Stimulated activated CD4-positive, alpha-beta T cell treated with anti-CD3 and anti-CD28 coated beads, Interleukin-15, amount 100 ng/mL, for 48 hours (primary cell): ENCODE measurements at regions not wholly inside any gene's neighbourhood (a gene's known extent, or its start where the extent isn't known, plus 50 kb on each side); places are given as distances from the start of the nearest gene placed in this dataset.

Experiments used
- DNase-seq, 2 donors: peaks; one replicate each; pipeline ENCODE4 v3.0.0-alpha.2; 2020; ENCODE audit warnings: low read depth in 2 of 2

DNA sequence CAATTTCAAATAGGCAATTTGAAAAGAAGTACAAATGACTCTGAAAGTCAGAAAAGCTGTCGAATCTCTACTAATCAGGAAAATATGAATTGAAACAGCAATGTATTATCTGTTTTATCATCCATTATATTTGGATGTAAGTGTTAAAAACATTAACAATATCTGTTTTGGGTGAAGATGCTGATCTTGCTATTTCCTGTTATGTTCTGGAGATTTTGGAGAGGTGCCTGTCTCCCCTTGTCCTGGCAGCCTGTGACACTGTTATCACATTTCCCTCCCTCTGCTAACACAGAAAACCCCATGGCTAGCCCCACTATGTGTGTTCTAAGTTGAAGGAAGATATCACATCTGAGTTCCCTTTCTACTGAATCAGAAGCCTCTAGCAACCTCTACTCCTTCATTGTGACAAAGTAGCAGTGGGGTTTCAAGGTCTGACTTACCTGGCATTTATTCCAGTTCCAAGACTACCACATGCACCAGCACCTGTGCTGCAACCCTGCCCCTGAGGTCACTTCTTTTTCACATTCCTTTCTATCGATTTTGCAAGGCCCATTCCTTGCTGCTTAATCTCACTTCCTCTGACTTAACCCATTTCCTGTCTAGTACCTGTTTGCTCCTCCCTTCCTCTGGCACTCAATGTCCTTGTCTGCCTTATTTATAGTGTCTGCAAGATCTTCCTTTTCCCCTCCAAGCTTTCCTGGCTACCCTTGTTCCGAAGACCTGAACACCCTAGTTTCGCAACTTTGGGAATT is 95.5 kb upstream of the COL8A1 start:
- no peak for DNase-seq

DNA sequence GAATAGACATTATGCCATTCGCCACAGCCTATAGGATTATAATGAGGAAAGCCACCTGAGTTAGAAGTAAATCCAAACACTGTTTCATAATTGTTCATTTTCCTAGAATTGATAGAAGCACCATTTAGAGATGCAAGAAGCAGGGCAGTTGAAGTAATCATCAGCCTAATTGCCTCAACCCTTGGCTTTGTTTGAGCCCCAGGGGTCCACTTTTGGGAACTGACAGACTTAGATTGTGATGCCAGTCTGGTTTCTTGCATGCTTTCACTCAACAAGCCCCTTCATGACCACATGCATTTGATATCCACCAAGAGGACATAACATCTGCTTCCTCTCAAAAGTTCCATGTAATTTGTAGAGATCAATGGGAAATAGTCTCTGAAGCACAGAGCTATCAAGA is 97.2 kb upstream of the COL8A1 start:
- no peak for DNase-seq

DNA sequence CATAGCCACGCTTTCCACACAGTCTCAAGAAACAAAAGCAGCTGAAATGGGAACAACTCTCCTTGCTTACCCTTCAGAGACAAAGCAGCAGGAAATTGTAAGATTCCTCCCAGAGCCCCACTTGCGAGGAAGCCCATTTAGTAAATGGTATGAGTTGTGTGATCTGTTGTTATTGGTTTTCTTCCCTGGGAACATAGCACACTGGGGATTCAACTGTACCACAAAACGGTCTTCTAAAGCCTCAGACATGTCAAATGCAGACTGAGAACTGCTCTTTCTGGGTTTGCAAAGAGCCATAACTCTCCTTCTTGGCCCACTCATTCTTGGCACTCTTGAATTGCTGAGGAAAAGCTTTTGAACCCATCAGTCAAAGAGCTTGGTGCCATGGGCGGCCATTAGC is 101.0 kb upstream of the COL8A1 start:
- no peak for DNase-seq

DNA sequence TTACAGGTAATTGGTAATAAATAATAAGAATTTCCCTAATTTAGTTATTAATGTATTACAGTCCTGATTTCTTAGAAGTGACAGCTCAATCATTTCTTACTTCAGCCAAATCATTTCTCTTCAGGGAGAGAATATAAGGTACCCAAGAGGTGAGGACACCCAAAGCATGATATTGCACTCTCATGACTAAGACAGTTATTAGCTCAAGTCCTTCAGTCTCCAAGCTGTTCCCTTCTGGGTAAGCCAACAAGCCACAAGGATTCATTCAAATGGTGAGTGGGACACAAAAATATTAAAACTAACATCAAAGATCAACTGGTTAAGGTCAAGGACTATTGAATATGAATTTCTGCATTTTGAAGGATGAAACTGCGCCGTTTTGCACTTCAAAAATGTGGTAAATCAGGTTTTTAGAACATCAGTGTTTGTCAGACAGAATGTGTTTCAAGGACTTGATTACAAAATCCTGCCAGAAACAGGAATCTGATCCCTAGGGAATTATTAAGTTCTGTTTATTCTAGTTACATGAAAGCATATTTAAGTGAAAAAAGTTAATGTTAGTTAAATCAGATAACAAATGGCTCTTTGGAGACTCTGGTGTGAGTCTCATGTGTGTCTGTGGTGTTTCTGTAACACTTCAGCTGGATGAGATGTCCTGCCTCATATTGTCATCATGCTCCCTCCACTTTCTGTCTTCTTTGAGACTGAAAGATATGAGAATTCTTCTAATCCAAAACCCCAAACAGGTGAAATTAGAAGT is 101.7 kb upstream of the COL8A1 start:
- DNase-seq: no peak

DNA sequence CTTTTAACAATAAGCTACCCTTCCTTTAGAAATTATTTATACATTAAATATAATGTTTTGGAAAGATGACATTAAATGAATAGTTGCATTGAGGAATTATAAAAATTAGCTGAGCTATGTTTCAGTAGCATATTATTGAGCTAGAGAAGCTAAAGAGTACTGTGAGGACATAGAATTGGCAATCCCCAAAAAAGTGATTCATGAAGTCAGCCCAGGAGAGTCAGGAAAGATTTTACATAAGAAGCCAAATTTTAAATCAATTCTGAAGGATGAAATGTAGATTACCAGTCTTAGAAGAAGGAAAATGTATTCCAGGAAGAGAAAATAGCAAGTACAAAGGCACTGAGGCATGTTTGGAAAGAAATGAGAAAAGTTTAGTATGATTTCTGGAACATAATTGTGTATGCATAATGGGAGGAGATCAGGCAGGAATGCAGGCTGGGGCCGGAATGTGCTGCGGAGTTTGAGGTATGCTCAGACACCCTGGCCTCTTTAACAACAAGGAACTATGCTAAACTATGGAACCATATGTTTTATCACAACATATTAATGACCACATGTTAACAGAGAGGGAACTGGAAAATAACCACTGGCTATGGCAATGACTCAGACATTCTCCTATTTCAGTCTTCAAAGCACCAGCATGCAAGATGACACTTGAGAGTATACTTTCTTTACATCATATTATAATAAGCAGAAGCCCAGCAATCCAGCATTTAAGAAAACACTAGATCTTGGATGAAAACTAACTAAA is 103.3 kb upstream of the COL8A1 start:
- no peak for DNase-seq

DNA sequence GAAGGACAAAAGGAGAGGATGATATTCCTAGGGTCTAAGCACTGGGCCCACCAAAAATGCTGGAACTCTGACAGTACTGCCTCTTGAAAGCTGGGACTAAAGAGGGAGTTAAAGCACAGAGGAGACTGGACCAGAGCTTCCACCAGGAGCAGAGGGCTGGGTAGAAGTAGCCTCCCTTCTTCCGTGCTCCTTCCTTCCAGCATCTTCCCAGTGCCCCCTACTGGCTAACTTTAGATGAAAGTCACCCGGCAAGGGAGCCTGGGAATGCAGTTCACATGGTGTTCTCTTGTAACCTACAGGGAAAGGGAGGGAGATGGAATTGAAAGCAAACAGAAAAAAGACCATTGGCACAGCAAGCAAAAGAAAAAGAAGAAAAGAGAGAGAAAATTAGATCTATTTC is 106.1 kb upstream of the COL8A1 start:
- DNase-seq: peak in 1 of 2 donors; percentile 1

DNA sequence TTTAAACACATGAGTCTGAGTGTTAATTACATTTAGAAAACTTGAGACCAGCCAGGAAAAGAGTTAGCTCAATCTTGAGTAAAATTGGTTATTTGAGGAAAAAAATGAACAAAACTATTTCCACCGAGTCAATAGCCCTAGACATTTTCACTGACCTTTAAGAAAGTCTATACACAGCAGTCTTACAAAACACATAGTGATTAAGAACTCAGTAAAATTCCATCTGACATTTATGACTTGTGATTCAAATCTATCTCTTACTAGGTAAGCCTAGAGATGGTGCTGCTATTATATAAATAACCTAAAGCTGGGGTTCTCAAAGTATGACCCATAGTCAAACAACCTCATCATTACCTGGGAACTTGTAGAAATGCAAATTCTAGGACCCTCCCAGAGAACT is 109.1 kb upstream of the COL8A1 start:
- DNase-seq: no peak

DNA sequence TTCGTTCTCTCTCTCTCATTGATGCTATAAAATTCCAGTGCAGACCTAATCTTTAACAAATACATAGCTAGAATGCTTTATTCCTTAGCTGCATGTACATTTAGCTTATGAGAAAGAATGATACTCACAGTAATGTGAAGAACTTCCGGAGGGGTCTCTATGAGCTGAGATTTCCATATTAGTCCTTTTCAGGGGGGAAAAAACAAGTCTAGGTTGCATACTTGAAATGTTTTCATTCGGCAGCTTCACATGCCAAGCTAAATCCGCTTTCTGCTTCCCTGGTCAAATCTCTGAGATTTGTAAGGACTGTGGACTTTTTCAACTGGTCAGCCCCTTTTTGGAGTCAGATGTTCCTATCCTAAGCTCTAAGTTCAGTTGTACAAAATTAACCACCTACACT is 111.5 kb upstream of the COL8A1 start:
- no peak for DNase-seq

DNA sequence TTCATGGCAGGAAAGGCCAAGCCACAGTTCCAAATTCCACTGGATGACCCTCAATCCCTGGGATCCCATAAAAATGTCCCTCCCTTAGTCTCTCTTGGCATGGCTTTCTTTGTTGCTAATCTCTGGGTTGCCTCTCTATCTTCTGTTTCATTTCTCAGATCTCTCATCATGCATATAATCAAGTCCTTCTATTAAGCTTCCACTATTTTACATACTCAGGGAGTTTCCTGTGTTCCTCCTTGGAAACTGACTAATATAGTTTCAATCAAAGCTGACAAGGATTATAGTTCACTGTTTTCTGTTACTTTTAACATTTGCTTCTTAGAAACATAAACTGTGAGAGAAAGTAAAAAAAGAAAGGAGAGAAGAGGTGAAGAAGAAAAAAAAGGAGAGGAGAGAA is 113.8 kb upstream of the COL8A1 start:
- no peak for DNase-seq

DNA sequence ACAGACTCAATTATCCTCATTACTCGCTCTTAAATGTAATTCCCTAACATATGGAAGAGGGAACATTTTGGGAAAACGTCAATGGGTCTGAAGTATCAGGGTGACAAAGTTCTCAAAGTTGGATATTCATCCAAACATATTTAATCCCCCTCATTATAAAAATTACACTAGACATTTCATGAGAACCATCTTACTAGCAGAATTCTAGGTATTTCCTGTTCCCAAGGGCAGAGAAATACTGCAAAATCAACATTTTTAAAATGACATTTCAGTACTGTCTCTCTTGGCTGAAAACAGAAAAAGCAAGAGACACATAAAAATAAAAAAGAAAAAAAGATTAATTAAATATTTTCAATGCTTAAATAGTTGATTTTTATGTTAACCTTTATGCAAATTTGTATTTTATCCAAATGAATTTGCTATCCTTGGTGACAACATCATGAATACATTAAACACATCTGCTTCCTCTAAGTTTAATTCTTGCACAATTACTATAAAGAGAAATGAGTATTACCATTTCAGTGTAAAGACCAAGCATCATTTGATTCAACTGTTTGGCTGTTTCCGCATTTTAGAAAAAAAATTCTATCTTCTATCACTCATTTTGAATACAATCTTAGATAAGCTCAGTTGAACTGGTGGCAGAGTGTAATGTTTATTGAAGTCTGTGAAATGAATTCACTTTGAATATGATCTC is 114.8 kb upstream of the COL8A1 start:
- no peak for DNase-seq

DNA sequence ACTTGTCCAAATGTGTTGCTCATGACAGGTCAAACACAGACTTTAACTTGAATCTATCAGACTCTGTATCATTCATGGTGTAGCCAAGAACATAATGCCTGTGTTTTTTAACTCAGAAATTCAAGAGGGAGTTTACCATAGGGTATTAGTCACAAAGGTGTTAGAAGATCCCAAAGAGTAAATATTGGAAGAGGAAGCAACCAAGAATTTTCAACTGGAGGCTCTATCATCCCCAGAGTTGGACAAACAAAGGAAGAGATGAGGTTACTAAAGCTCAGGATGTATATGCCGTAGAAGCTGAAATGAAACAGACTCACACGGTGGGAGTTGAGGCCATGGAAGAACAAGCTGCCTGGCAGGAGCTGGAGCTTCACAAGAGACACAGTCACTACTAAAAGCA is 116.2 kb upstream of the COL8A1 start:
- DNase-seq: no peak

DNA sequence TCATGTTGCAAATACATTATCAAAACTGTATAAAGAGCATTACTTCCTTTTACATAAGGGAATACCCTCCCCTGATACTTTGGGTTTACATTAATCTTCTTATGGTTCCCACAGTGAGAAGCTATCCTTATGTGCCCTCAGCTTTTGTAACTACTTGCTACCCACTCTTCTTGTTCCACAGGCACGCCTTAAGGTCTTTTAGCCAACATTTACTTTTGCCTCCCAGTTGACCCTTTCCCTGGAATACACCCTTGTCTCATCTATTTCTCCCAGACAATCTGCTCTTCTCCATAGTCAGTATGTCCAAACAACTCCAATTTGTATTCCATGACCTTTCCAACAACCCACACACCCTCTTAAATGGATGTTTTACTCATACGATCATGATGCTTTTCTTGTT is 116.8 kb upstream of the COL8A1 start:
- no peak for DNase-seq

DNA sequence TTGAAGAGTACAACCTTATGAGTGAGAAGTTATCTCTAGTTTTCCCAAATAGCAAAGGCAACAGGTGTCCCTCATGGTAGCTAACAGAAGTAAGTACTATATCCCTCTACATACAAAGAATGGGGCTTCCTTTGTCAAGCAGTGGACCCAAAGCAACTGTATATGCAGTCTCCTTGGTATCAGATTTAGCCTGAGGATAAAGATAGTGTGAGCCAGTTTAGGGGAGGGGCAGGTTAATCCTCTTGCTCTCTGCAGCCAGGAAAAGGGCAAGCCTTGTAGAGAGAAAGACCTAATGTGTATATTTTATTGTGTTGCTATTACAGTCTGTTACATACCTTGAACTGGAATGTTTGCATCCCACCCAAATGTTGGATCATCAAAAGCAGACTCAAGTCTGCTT is 117.9 kb upstream of the COL8A1 start:
- no peak for DNase-seq

DNA sequence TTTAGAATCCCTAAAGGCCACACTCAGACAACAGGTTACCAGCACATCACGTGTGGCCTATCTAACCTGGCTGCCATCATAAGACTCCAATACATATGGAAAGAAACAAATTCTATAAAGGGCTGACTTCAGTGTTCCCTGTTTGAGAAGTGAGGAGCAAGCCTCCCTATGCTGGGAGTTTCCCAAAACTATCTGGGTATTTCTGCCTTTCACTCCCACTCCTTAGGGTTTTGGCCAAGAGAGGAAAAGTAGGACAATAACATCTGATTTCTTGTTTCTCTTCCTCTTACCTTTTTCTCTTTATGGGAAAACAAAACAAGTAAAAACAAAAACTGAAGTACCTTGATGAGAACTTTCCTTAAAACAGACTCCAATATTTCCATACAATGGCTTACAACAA is 121.5 kb upstream of the COL8A1 start:
- no peak for DNase-seq

DNA sequence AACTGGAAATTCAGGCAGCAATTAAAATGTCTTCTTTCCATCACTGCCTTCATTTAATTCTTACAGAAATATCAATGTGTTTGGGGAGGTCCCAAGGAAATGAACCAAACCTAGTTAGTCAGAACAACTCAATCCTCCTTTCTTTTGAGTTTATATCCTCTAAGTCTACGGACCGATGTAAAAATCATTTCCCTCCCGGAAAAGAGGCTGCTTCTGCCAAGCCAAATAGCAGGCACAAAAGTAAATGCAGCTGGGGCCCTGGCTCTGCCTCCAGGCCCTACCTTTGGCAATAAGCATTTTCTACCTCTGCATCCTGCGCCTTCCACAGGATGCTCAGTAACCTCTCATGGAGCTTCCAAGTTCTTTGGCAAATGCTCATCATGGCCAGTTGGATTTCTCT is 122.5 kb upstream of the COL8A1 start:
- no peak for DNase-seq

DNA sequence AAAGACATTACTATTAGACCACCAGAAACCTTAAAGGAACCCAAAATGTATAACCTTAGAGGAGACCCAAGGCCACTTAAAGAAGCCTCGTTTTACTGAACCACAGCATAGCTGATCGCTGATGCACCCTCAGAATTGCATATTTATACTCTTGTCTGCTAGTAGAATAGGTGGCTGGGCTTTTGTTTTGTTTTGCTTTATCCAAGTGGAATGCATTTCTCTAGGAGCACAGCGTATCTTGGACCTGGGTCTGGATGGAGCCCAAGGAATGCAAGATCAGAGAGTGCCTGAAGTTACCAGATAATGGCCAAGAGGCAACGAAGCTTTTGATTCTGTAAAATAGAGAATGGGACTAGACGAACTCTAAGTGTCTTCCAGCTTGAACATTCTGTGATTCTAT is 129.2 kb upstream of the COL8A1 start:
- DNase-seq: no peak

DNA sequence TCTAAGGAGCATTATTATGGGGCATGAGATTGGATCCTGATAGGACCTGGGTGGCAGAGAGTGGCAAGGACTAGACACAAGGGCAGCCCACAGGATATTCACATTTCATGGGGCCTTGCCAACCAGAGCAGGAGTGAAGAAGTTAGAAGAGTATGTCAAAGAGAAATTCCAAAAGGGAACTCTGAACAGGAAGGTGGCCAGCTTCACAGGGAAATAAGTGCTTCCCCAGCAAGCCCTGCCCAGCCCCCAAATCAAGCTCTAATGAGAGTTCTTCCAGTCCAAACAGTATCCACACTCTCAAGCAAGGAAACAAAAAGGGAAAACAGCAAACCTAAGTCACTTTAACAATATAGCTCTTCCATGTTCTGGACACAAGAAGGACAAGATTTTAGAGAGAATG is 130.2 kb upstream of the COL8A1 start:
- no peak for DNase-seq

DNA sequence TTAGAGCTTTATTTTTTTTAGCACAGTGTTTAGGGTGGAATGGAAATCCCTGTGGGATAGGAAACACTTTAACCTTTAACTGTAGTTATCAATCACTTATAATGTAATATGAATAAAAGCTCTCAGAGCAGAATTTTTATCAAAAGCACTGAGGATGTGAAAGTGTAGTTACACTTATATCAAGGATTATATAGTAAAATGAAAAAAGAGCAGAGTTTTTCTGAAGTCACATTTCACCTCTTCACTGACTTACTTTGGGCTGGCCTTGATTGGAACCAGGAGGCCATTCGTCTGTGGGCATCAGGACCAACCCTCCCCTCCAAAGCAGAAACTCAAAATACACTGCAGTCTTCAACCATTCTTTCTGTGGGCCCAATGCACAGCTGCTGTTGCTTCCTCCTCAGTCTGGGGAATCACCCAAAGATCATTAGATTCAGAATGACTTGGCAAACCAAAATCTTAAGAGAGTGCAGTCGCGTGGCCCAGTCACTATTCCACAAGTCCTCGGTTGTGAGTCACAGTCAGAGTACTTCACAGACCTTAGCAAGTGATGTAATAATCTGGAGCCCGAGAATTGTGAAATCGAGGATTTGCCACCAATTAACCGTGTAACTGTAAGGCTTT is 132.6 kb upstream of the COL8A1 start:
- peak; percentile 2 to 3 for DNase-seq

DNA sequence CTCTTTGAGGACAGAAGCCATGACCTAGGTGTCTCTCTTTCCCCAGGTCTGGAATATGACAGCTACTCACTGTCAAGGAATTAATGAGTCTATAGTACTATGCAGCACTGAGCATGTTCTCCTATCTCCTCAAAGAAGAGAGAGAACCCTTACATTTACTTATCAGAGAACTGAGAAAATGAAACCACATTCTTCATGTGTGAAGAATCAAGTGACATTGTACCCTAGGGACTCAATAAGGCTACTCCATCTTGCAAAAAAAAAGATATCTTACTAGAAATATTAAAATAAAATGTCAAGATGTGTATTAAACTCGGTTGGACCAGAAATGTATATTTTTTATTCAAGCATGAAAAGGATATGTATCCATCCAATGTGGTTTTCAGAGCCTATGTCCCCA is 133.2 kb upstream of the COL8A1 start:
- DNase-seq: no peak

DNA sequence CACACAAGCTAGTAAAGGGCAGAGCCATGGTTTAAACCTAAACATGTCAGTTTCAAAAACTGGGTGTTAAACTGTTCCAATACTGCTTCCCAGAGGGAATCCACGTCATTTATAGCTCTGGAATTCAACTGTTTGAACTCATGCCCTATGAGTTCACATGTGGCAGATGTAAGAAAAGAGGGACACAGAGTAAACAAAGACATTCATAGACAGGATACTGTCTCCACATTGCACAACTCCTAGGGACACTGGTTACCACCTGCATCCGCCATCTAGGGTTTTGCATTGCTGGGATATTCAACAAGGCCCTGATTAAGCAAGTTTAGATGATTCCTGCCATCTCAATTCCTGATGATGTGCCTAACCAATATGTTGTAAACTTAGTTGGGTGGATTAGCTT is 134.1 kb upstream of the COL8A1 start:
- no peak for DNase-seq

DNA sequence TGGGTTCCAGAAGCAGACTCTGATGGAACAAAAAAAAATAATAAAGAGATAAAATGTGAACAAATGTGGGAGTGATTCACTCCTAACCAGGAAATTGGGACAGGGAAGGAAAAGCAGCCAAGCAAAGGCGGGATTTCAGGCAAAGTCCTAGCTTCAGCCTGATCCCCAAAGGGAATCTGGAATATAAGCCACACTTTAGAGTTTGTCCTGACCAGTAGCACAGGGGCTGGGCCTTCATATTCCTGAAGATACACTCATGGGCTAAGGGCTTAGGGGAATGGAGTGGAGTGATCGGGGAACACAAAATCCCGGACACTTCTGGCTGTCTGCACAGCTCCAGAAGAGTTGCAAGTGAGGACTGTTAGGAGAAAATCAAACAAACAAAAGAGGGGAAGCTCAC is 135.0 kb upstream of the COL8A1 start:
- no peak for DNase-seq

DNA sequence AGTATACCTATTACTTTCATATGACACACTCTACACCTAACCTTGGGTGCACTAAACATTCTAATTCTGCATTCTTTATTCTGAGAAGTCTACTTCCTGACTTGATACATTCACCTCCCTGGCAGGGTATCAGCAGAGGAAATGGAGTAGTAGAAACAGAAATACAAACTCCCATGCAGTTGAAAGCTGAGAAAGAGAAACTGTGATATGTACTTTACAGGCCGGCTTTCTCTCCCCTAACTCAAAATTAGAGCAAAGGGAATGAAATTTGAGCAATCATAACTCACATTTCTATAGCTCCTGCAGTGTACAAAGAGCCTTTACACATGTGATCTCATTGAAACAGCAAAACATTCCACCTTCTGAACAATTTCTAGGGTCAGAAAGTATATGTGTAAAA is 135.5 kb upstream of the COL8A1 start:
- DNase-seq: no peak
